ENCODE measurements at regions not wholly inside any gene's neighbourhood (a gene's known extent, or its start where the extent isn't known, plus 50 kb on each side); places are given as distances from the start of the nearest gene placed in this dataset.

GRCh38 chr7:81402227-81402626 lies 367.6 kb downstream of the HGF start:
- no peaks in the 10 kb centered on the region for H3K4me1 ChIP-seq (ENCODE audit: insufficient read depth, low read length)
- no peak overlapping the region for H2AFZ ChIP-seq (ENCODE audit: low read length)
- H3K27ac ChIP-seq (ENCODE audit: extremely low read length, insufficient read depth, low read length) = no peak overlapping the region
- no peaks in the 10 kb centered on the region for H3K36me3 ChIP-seq (replicated peaks in 1 of 2; ENCODE audit: control insufficient read depth in 1 of 2, insufficient read depth in 2 of 2, low read length in 2 of 2)
- no peaks in the 10 kb centered on the region for H3K27me3 ChIP-seq (ENCODE audit: control insufficient read depth in 1 of 2, insufficient read depth in 2 of 2, low read length in 2 of 2)
- intact Hi-C loops (cut with micrococcal nuclease; ENCODE audit: unreplicated experiment) (no loop called here), in situ Hi-C loops (cut with HindIII; ENCODE audit: extremely low pct_ligation_motif_present, low pct_unique_long_range_greater_than_20kb) (no loop called here)
- WGBS (ENCODE audit: low lambda C conversion rate) = 0% methylated on average over 1 of the region's 1 CpG
- ChIA-PET CTCF (ENCODE audit: low intra/inter-chr PET ratio, low total read pairs) (no interaction called here), POLR2A (no interaction called here)
- no peaks in the 10 kb centered on the region for H3K9me3 ChIP-seq (ENCODE audit: low read length)
- H3K4me3 ChIP-seq (replicated peaks in 1 of 3; ENCODE audit: insufficient read depth in 1 of 3, low read depth in 2 of 3, low read length in 3 of 3) = no peak overlapping the region
- no peak overlapping the region for H3K4me2 ChIP-seq (ENCODE audit: low read depth, low read length)
- DNase-seq (ENCODE audit: low spot score) (no peak), FAIRE-seq (no peak), ATAC-seq (no peak)
- no peaks in the 10 kb centered on the region for H4K20me1 ChIP-seq (ENCODE audit: insufficient read depth, low read length)
- H3K79me2 ChIP-seq (ENCODE audit: insufficient read depth, low read length) = no peaks in the 10 kb centered on the region
- TF ChIP-seq HNRNPLL (IDR thresholded peaks at IDR 0.05; ENCODE audit: low read depth, low read length, poor library complexity, severe bottlenecking) = no peak
- H3K9ac ChIP-seq (ENCODE audit: insufficient read depth, low read depth, low read length) = no peak overlapping the region
- no TSS peak for BruUV-seq (replicated peaks)

- H3K9me3 ChIP-seq (ENCODE audit: low read length) = no peaks in the 10 kb centered on the region
- H3K79me2 ChIP-seq (ENCODE audit: insufficient read depth, low read length) = no peaks in the 10 kb centered on the region
- no peaks in the 10 kb centered on the region for H3K36me3 ChIP-seq (replicated peaks in 1 of 2; ENCODE audit: control insufficient read depth in 1 of 2, insufficient read depth in 2 of 2, low read length in 2 of 2)
- no peaks in the 10 kb centered on the region for H4K20me1 ChIP-seq (ENCODE audit: insufficient read depth, low read length)
- no TSS peak for BruUV-seq (replicated peaks)
- ChIA-PET CTCF (ENCODE audit: low intra/inter-chr PET ratio, low total read pairs) (no interaction called here), POLR2A (no interaction called here)
- 0% methylated on average over 3 of the region's 3 CpGs for WGBS (ENCODE audit: low lambda C conversion rate)
- ATAC-seq (no peak), DNase-seq (ENCODE audit: low spot score) (no peak), FAIRE-seq (no peak)
- H3K4me1 ChIP-seq (ENCODE audit: insufficient read depth, low read length) = no peaks in the 10 kb centered on the region
- no peak overlapping the region for H3K9ac ChIP-seq (ENCODE audit: insufficient read depth, low read depth, low read length)
- H3K27ac ChIP-seq (ENCODE audit: extremely low read length, insufficient read depth, low read length) = no peak overlapping the region
- H3K27me3 ChIP-seq (ENCODE audit: control insufficient read depth in 1 of 2, insufficient read depth in 2 of 2, low read length in 2 of 2) = no peaks in the 10 kb centered on the region
- in situ Hi-C loops (cut with HindIII; ENCODE audit: extremely low pct_ligation_motif_present, low pct_unique_long_range_greater_than_20kb) (no loop called here), intact Hi-C loops (cut with micrococcal nuclease; ENCODE audit: unreplicated experiment) (no loop called here)
- H2AFZ ChIP-seq (ENCODE audit: low read length) = no peak overlapping the region
- TF ChIP-seq ZNF724P (CRISPR knock-in tag; IDR thresholded peaks at IDR 0.05; ENCODE audit: borderline replicate concordance) (no peak), KDM6A (CRISPR knock-in tag; IDR thresholded peaks at IDR 0.05; ENCODE audit: low read depth) (no peak), SIX4 (CRISPR knock-in tag; IDR thresholded peaks at IDR 0.05) (no peak), BRD4 (CRISPR knock-in tag; IDR thresholded peaks at IDR 0.05) (no peak), ZKSCAN5 (CRISPR knock-in tag; IDR thresholded peaks at IDR 0.05) (no peak), ZNF547 (CRISPR knock-in tag; IDR thresholded peaks at IDR 0.05) (no peak), HMG20A (CRISPR knock-in tag; IDR thresholded peaks at IDR 0.05; ENCODE audit: borderline replicate concordance) (no peak), PLSCR1 (CRISPR knock-in tag; IDR thresholded peaks at IDR 0.05; ENCODE audit: borderline replicate concordance) (no peak), FOSL2 (CRISPR knock-in tag; IDR thresholded peaks at IDR 0.05) (no peak), NR2C2 (CRISPR knock-in tag; IDR thresholded peaks at IDR 0.05; ENCODE audit: borderline replicate concordance) (no peak)
- no peak overlapping the region for H3K4me3 ChIP-seq (replicated peaks in 1 of 3; ENCODE audit: insufficient read depth in 1 of 3, low read depth in 2 of 3, low read length in 3 of 3)
- no peak overlapping the region for H3K4me2 ChIP-seq (ENCODE audit: low read depth, low read length)
Observed at GRCh38 chr7:81399471-81399870, 370.4 kb downstream of the HGF start.

All from HepG2 (cell line).